ENCODE measurements at regions not wholly inside any gene's neighbourhood (a gene's known extent, or its start where the extent isn't known, plus 50 kb on each side); places are given as distances from the start of the nearest gene placed in this dataset.

- no peak for TF ChIP-seq CTCF (IDR thresholded peaks at IDR 0.05)
- no peak for TF ChIP-seq POLR2A (IDR thresholded peaks at IDR 0.05)
Measured at GRCh38 chr12:90303771-90304170, 595.1 kb upstream of the ATP2B1 start.
